Neural cell (in vitro differentiated cells): ENCODE measurements at regions not wholly inside any gene's neighbourhood (a gene's known extent, or its start where the extent isn't known, plus 50 kb on each side); places are given as distances from the start of the nearest gene placed in this dataset.

ENCODE experiments used
- H2AFZ ChIP-seq: fragments of 200-600, 300-800 bp; sonication (generic), shearing (Covaris generic); 2 replicates; pipeline ENCODE4 v1.6.0; 2014; ENCODE audit warnings: low read depth, mild to moderate bottlenecking, antibody characterized with exemption, low read length, moderate library complexity
- H3F3A ChIP-seq: fragments of 200-600 bp; shearing (Covaris generic); 2 replicates; pipeline ENCODE4 v1.6.1; 2016; ENCODE audit warnings: mild to moderate bottlenecking, moderate library complexity, mixed read lengths, antibody characterized with exemption, low read length; ENCODE audit not compliant: insufficient read depth, poor library complexity, severe bottlenecking
- H3K27ac ChIP-seq: fragments of 200-600, 300-800 bp; sonication (generic), shearing (Covaris generic); 2 replicates; pipeline ENCODE4 v1.5.1; 2014; ENCODE audit warnings: mild to moderate bottlenecking, low read length, moderate library complexity
- H3K27me3 ChIP-seq: fragments of 300-800, 200-600 bp; sonication (generic), shearing (Covaris generic); 2 replicates; pipeline ENCODE4 v1.6.0; 2014; ENCODE audit warnings: mild to moderate bottlenecking, low read depth, low read length, moderate library complexity; ENCODE audit not compliant: insufficient read depth
- H3K36me3 ChIP-seq: fragments of 300-800, 200-600 bp; sonication (generic), shearing (Covaris generic); 2 replicates; pipeline ENCODE4 v1.5.1; 2014; ENCODE audit warnings: mild to moderate bottlenecking, antibody characterized with exemption, low read length, moderate library complexity; ENCODE audit not compliant: insufficient read depth
- H3K4me2 ChIP-seq: fragments of 300-800, 200-600 bp; sonication (generic), shearing (Covaris generic); 2 replicates; pipeline ENCODE4 v1.6.0; 2014; ENCODE audit warnings: mild to moderate bottlenecking, low read length
- H3K4me3 ChIP-seq: fragments of 300-800, 200-600 bp; sonication (generic), shearing (Covaris generic); 2 replicates; pipeline ENCODE4 v1.5.1; 2014; ENCODE audit warnings: mild to moderate bottlenecking, low read length, moderate library complexity
- H3K79me2 ChIP-seq: fragments of 200-600 bp; shearing (Covaris generic); replicated peaks from 2 replicates; pipeline ENCODE4 v1.6.0; 2014; ENCODE audit warnings: mild to moderate bottlenecking, low read length, moderate library complexity; ENCODE audit not compliant: insufficient read depth
- H3K9ac ChIP-seq: fragments of 300-800, 200-600 bp; sonication (generic), shearing (Covaris generic); 2 replicates; pipeline ENCODE4 v1.6.1; 2016; ENCODE audit warnings: mild to moderate bottlenecking, low read length, mixed read lengths
- H3K9me2 ChIP-seq: fragments of 200-600 bp; shearing (Covaris generic); 2 replicates; pipeline ENCODE4 v1.6.1; 2016; ENCODE audit warnings: mild to moderate bottlenecking, low read length, mixed read lengths; ENCODE audit not compliant: insufficient read depth
- H3K9me3 ChIP-seq: fragments of 200-600, 300-800 bp; sonication (generic), shearing (Covaris generic); 2 replicates; pipeline ENCODE4 v1.6.1; 2016; ENCODE audit warnings: mild to moderate bottlenecking, mixed run types, low read length, moderate library complexity, mixed read lengths
- H4K20me1 ChIP-seq: fragments of 200-600 bp; shearing (Covaris generic); 2 replicates; pipeline ENCODE4 v1.6.1; 2016; ENCODE audit warnings: mild to moderate bottlenecking, mixed run types; ENCODE audit not compliant: insufficient read depth
- EP300 ChIP-seq: fragments of 450-650 bp; conservative IDR thresholded peaks from 2 replicates; pipeline ENCODE4 v1.6.1; 2014; ENCODE audit warnings: antibody characterized with exemption, mild to moderate bottlenecking, moderate library complexity; ENCODE audit not compliant: poor library complexity, severe bottlenecking
- EZH2 ChIP-seq: fragments of 200-600, 300-800 bp; shearing (Covaris generic), sonication (generic); IDR thresholded peaks from 2 replicates; pipeline ENCODE4 v1.6.1; 2014; ENCODE audit warnings: antibody characterized with exemption, low read length, borderline replicate concordance, mild to moderate bottlenecking; ENCODE audit not compliant: insufficient read depth, poor library complexity, severe bottlenecking
- MXI1 ChIP-seq: fragments of 450-650 bp; conservative IDR thresholded peaks from 2 replicates; pipeline ENCODE4 v1.6.1; 2014; ENCODE audit warnings: antibody characterized with exemption, mild to moderate bottlenecking; ENCODE audit not compliant: poor library complexity, severe bottlenecking
- POLR2AphosphoS5 ChIP-seq: IDR thresholded peaks from 2 replicates; pipeline ENCODE4 v1.6.1; 2012
- RAD21 ChIP-seq: fragments of 450-650 bp; conservative IDR thresholded peaks from 2 replicates; pipeline ENCODE4 v1.6.1; 2014; ENCODE audit warnings: antibody characterized with exemption, mild to moderate bottlenecking, moderate library complexity
- REST ChIP-seq: IDR thresholded peaks from 2 replicates; pipeline ENCODE4 v1.6.1; 2012; ENCODE audit warnings: borderline replicate concordance
- SMC3 ChIP-seq: fragments of 450-650 bp; conservative IDR thresholded peaks from 2 replicates; pipeline ENCODE4 v1.6.1; 2014; ENCODE audit warnings: antibody characterized with exemption, mild to moderate bottlenecking, moderate library complexity; ENCODE audit not compliant: poor library complexity
- TAF1 ChIP-seq: IDR thresholded peaks from 2 replicates; pipeline ENCODE4 v1.6.1; 2012; ENCODE audit warnings: low read depth
- TF ChIP-seq, protein P1 (sequence below): fragments of 450-650 bp; IDR thresholded peaks from 2 replicates; pipeline ENCODE4 v1.5.1; 2014; ENCODE audit warnings: antibody characterized with exemption, mild to moderate bottlenecking, moderate library complexity; ENCODE audit not compliant: poor library complexity, severe bottlenecking

DNA sequence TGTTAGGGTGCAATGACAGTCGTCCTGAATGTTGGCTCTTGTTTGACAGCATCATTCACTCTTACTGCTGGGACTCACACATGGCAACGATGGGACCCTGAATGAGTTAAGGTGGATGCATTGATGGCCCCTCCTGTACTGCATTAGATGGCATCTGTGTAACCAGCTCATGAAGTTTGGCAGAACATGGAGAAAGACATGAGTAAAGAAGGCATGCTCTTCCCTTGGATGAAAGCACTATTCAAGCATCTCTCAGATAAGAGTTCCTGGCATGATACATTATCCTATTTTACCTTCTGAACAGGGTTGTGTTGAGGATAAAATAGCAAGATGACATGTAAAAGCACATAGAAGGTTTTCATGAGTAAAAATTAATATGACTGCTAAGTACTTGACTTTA lies 142.2 kb upstream of the GAS1 start:
- no peak for TF ChIP-seq MXI1

GRCh38 chr9:87089929-87090328 lies 142.6 kb upstream of the GAS1 start:
- Histone ChIP-seq H3K9ac (no peak overlapping the region), H2AFZ (no peak overlapping the region), H3K4me3 (no peak overlapping the region), H4K20me1 (no peaks in the 10 kb centered on the region), H3K79me2 (no peaks in the 10 kb centered on the region), H3K9me3 (no peaks in the 10 kb centered on the region), H3K36me3 (no peaks in the 10 kb centered on the region), H3K27me3 (no peaks in the 10 kb centered on the region), H3F3A (no peaks in the 10 kb centered on the region), H3K9me2 (no peaks in the 10 kb centered on the region), H3K27ac (no peak overlapping the region), H3K4me2 (no peak overlapping the region)
- TF ChIP-seq RAD21 (no peak), POLR2AphosphoS5 (no peak), MXI1 (no peak), TAF1 (no peak), EZH2 (no peak), SMC3 (no peak), EP300 (no peak), REST (no peak)
- TF ChIP-seq, protein P1, sequence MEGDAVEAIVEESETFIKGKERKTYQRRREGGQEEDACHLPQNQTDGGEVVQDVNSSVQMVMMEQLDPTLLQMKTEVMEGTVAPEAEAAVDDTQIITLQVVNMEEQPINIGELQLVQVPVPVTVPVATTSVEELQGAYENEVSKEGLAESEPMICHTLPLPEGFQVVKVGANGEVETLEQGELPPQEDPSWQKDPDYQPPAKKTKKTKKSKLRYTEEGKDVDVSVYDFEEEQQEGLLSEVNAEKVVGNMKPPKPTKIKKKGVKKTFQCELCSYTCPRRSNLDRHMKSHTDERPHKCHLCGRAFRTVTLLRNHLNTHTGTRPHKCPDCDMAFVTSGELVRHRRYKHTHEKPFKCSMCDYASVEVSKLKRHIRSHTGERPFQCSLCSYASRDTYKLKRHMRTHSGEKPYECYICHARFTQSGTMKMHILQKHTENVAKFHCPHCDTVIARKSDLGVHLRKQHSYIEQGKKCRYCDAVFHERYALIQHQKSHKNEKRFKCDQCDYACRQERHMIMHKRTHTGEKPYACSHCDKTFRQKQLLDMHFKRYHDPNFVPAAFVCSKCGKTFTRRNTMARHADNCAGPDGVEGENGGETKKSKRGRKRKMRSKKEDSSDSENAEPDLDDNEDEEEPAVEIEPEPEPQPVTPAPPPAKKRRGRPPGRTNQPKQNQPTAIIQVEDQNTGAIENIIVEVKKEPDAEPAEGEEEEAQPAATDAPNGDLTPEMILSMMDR: no peak

More for the DNA sequence above, 142.2 kb upstream of the GAS1 start:
- Histone ChIP-seq H2AFZ (no peak overlapping the region), H3K9ac (no peak overlapping the region), H3K9me3 (no peaks in the 10 kb centered on the region), H3K36me3 (no peaks in the 10 kb centered on the region), H4K20me1 (no peaks in the 10 kb centered on the region), H3K27ac (no peak overlapping the region), H3K9me2 (no peaks in the 10 kb centered on the region), H3F3A (no peaks in the 10 kb centered on the region), H3K4me3 (no peak overlapping the region), H3K79me2 (no peaks in the 10 kb centered on the region), H3K4me2 (no peak overlapping the region), H3K27me3 (no peaks in the 10 kb centered on the region)

DNA sequence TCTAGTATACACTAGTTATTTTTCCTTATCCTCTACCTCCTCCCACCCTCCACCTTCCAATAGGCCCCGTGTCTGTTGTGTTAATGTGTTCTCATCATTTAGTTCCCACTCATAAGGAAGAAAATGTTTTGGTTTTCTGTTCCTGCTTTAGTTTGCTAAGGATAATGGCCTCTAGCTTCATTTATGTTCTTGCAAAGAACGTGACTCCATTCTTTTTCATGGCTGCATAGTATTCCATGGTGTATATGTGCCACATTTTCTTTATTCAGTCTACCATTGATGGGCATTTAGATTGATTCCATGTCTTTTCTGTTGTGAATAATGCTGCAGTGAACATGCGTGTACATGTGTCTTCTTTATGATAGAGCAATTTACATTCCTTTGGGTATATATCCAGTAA lies 146.5 kb upstream of the GAS1 start:
- H4K20me1 ChIP-seq: no peaks in the 10 kb centered on the region
- H3K27ac ChIP-seq: no peak overlapping the region
- no peaks in the 10 kb centered on the region for H3K9me3 ChIP-seq
- H3K79me2 ChIP-seq: no peaks in the 10 kb centered on the region
- no peaks in the 10 kb centered on the region for H3F3A ChIP-seq
- H3K27me3 ChIP-seq: no peaks in the 10 kb centered on the region
- H3K9me2 ChIP-seq: no peaks in the 10 kb centered on the region
- TF ChIP-seq SMC3 (no peak), EP300 (no peak), EZH2 (no peak), MXI1 (no peak), RAD21 (no peak), POLR2AphosphoS5 (no peak), REST (no peak), TAF1 (no peak)
- TF ChIP-seq, protein P1: no peak
- H3K4me2 ChIP-seq: no peak overlapping the region
- H2AFZ ChIP-seq: no peak overlapping the region
- no peaks in the 10 kb centered on the region for H3K36me3 ChIP-seq
- H3K4me3 ChIP-seq: no peak overlapping the region
- H3K9ac ChIP-seq: no peak overlapping the region
